MCF 10A (cell line): ENCODE measurements at regions not wholly inside any gene's neighbourhood (a gene's known extent, or its start where the extent isn't known, plus 50 kb on each side); places are given as distances from the start of the nearest gene placed in this dataset.

Experiments used
- BruUV-seq: library from RNA; stranded (reverse); fragments of 400-500 nt; replicated peaks from 2 replicates; lab custom pipeline; 2021; lab: Mats Ljungman, UMichigan
- CTCF ChIA-PET: fragments of 300-600 bp; sonication (Branson Sonifier 250); formaldehyde crosslinking; extraction: SDS; loops from one replicate; lab custom pipeline; 2021; ENCODE audit warnings: antibody characterized with exemption, inconsistent platforms; lab: Yijun Ruan, JAX
- POLR2A ChIA-PET: fragments of 300-600, 350-650 bp; sonication (Branson Sonifier 250); formaldehyde crosslinking; extraction: SDS; loops from one replicate; lab custom pipeline; 2020; ENCODE audit warnings: antibody characterized with exemption, inconsistent platforms; lab: Yijun Ruan, JAX
- DNase-seq: peaks from one replicate; pipeline ENCODE4 v3.0.0-alpha.2; 2018; ENCODE audit not compliant: unreplicated experiment
- H3K27ac Mint-ChIP-seq: one replicate; pipeline ENCODE4 v1.8.0; 2022; ENCODE audit warnings: mild to moderate bottlenecking, low read depth, mixed read lengths; ENCODE audit not compliant: unreplicated experiment
- H3K27me3 Mint-ChIP-seq: one replicate; pipeline ENCODE4 v1.8.0; 2022; ENCODE audit warnings: mixed read lengths; ENCODE audit not compliant: insufficient read depth, unreplicated experiment
- H3K36me3 Mint-ChIP-seq: one replicate; pipeline ENCODE4 v1.8.0; 2022; ENCODE audit warnings: mild to moderate bottlenecking, moderate library complexity, mixed read lengths; ENCODE audit not compliant: insufficient read depth, unreplicated experiment
- H3K4me1 Mint-ChIP-seq: one replicate; pipeline ENCODE4 v1.8.0; 2022; ENCODE audit warnings: mixed read lengths; ENCODE audit not compliant: insufficient read depth, unreplicated experiment
- H3K4me3 Mint-ChIP-seq: one replicate; pipeline ENCODE4 v1.8.0; 2022; ENCODE audit warnings: mild to moderate bottlenecking, moderate library complexity, mixed read lengths; ENCODE audit not compliant: unreplicated experiment
- H3K9me3 Mint-ChIP-seq: one replicate; pipeline ENCODE4 v1.8.0; 2022; ENCODE audit warnings: mixed read lengths; ENCODE audit not compliant: unreplicated experiment
- intact Hi-C: fragments of 100-400 bp; cut with micrococcal nuclease; formaldehyde crosslinking; loops from 2 replicates; pipeline ENCODE4 v1.14.1; 2022
- TF ChIP-seq, protein P1 (sequence below): fragments of 200-600 bp; IDR thresholded peaks from one replicate; pipeline ENCODE4 v1.8.0; 2022; ENCODE audit warnings: antibody characterized with exemption, mild to moderate bottlenecking; ENCODE audit not compliant: unreplicated experiment

DNA sequence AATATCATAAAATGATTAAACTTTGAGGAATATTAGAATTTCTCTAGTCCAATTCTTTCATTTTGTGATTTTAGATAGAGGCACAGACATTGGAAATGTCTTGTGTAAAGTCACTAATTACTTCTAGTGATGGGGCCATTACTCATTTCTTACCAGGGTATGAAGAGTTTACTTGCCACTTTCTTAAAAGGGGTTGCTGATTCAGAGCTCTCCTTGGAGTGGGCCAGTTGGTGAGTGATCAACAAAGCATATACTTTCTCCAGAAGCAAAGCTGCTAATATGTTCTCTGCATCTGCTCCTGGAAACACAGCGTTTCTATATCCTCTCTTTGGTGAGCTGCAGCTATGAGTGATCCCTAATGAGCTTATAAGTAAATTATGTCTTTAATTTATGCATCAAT is 408.9 kb upstream of the LRATD1 start:
- H3K36me3 Mint-ChIP-seq, result no peaks in the 10 kb centered on the region
- CTCF ChIA-PET, result interaction anchor here (0.7 kb wide), 1 partner anchor 398 kb away, joined by 3 read pairs; no protein-coding TSS in a partner anchor
- H3K9me3 Mint-ChIP-seq, result no peaks in the 10 kb centered on the region
- POLR2A ChIA-PET, result interaction anchor here (0.6 kb wide), 1 partner anchor 50 kb away, joined by 4 read pairs; no protein-coding TSS in a partner anchor
- no TSS peak for BruUV-seq
- H3K27me3 Mint-ChIP-seq, result no peaks in the 10 kb centered on the region
- H3K4me3 Mint-ChIP-seq, result no peak overlapping the region
- DNase-seq, result no peak
- peaks cover 10% of the 10 kb centered on the region for H3K4me1 Mint-ChIP-seq
- intact Hi-C loops, result no loop called here
- TF ChIP-seq, protein P1, sequence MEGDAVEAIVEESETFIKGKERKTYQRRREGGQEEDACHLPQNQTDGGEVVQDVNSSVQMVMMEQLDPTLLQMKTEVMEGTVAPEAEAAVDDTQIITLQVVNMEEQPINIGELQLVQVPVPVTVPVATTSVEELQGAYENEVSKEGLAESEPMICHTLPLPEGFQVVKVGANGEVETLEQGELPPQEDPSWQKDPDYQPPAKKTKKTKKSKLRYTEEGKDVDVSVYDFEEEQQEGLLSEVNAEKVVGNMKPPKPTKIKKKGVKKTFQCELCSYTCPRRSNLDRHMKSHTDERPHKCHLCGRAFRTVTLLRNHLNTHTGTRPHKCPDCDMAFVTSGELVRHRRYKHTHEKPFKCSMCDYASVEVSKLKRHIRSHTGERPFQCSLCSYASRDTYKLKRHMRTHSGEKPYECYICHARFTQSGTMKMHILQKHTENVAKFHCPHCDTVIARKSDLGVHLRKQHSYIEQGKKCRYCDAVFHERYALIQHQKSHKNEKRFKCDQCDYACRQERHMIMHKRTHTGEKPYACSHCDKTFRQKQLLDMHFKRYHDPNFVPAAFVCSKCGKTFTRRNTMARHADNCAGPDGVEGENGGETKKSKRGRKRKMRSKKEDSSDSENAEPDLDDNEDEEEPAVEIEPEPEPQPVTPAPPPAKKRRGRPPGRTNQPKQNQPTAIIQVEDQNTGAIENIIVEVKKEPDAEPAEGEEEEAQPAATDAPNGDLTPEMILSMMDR, result no peak
- H3K27ac Mint-ChIP-seq, result no peak overlapping the region

GRCh38 chr2:14231391-14231898 is 401.1 kb upstream of the LRATD1 start:
- TF ChIP-seq, protein P1, result no peak
- no peak overlapping the region for H3K27ac Mint-ChIP-seq
- no peak for DNase-seq
- intact Hi-C loops, result no loop called here
- POLR2A ChIA-PET, result no interaction called here
- H3K9me3 Mint-ChIP-seq, result no peaks in the 10 kb centered on the region
- no peaks in the 10 kb centered on the region for H3K4me1 Mint-ChIP-seq
- CTCF ChIA-PET, result no interaction called here
- no peak overlapping the region for H3K4me3 Mint-ChIP-seq
- H3K36me3 Mint-ChIP-seq, result no peaks in the 10 kb centered on the region
- no TSS peak for BruUV-seq
- H3K27me3 Mint-ChIP-seq, result no peaks in the 10 kb centered on the region

- TF ChIP-seq, protein P1, result no peak
- no peak overlapping the region for H3K4me3 Mint-ChIP-seq
- H3K27me3 Mint-ChIP-seq, result no peaks in the 10 kb centered on the region
These were observed 400.3 kb upstream of the LRATD1 start for GRCh38 chr2:14232217-14232616.

GRCh38 chr2:14234911-14235310 is 397.6 kb upstream of the LRATD1 start:
- TF ChIP-seq, protein P1, result no peak
- Mint-ChIP-seq H3K27ac (no peak overlapping the region), H3K4me3 (no peak overlapping the region), H3K9me3 (no peaks in the 10 kb centered on the region), H3K4me1 (no peaks in the 10 kb centered on the region), H3K27me3 (no peaks in the 10 kb centered on the region), H3K36me3 (peaks cover 6% of the 10 kb centered on the region)
- CTCF ChIA-PET, result no interaction called here
- intact Hi-C loops, result no loop called here
- DNase-seq, result no peak
- BruUV-seq, result no TSS peak
- POLR2A ChIA-PET, result no interaction called here

More at GRCh38 chr2:14232217-14232616, 400.3 kb upstream of the LRATD1 start:
- Mint-ChIP-seq H3K9me3 (no peaks in the 10 kb centered on the region), H3K4me1 (no peaks in the 10 kb centered on the region), H3K36me3 (no peaks in the 10 kb centered on the region), H3K27ac (no peak overlapping the region)
- no peak for DNase-seq
- no TSS peak for BruUV-seq
- ChIA-PET POLR2A (no interaction called here), CTCF (interaction anchor here (0.7 kb wide), 1 partner anchor 948 kb away, joined by 3 read pairs; no protein-coding TSS in a partner anchor)
- intact Hi-C loops, result no loop called here
